M059J (cell line): ENCODE measurements at regions not wholly inside any gene's neighbourhood (a gene's known extent, or its start where the extent isn't known, plus 50 kb on each side); places are given as distances from the start of the nearest gene placed in this dataset.
A peak's percentile ranks its signal among the peaks of the same experiment; 100 is the strongest.

Experiments used
- DNase-seq: peaks from one replicate; pipeline ENCODE4 v3.0.0-alpha.2; 2012; ENCODE audit warnings: low read depth

DNA sequence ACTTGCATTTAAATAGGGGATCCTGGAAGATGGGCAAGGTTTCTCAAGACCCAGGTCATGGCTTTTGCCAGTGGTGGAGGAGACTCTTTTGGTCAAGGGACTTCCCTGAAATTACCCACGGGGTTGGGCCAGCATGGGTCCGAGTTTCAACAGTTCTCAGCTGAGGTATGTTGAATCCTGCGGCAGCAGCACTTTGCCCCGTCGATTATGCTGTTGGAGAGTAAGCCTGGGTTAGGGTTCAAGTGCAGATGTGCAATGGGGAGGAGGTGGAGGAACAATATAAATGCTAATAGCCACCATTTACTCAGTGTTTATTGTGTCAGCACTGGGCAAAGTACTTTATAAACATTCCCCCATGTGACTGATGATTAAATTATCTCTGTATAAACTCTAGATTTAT lies 96.0 kb upstream of the GATA6 start:
- no peak for DNase-seq

DNA sequence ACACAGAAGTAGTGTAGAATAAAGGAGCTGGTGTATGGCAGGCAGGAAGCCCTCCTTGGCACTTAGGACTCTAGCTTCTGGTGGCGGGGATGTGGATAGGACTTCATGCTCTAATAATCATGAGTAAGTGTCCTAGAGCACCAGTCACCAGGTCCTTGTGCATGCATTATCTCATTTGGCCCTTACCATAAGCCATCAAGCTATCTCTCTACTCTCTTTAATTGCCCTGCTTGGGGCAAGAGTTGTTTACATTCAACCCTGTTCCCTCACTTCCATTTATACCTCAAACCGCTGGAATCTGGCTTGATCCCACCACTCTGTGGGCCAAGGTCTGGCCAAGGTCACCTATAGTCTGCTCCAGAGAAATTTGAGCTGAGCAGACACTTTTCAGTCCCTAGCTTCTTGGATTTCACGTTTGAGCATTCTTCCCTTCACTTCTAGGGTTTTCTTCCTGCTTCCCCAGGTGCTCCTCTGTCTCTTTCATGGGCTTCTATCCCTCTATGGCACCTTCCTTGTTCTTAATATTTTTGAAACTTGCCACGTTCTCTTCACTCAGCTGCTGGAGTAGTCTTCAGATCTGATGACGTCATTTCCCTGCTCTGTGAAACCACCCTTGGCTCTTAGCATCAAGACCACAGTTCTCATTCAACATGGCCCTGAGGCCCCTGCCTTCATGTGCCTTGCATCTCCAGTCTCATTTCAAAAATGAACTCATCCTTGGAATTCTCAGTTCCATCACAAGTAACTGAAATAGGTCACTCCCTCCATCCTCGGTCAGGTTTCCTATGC lies 94.9 kb upstream of the GATA6 start:
- peak; percentile 33 for DNase-seq

DNA sequence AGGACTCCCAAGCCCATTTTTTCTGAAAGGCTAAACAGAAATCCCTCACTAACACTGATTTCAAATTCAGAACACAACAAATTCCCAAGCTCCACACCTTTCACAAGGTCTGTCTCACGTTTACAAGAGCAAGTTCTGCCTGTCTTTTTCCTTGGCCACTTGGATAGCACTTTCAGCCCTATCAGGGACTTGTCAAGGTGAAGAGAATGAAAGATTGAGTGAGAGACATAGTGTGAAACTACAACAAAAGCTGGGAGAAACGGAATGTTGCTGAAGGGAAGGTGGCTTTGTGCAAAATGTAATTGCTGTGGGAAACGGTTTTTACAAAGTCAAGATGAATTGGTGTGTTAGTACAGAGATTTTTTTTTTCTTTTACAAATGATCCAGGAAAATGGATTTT lies 89.4 kb upstream of the GATA6 start:
- DNase-seq = no peak

DNA sequence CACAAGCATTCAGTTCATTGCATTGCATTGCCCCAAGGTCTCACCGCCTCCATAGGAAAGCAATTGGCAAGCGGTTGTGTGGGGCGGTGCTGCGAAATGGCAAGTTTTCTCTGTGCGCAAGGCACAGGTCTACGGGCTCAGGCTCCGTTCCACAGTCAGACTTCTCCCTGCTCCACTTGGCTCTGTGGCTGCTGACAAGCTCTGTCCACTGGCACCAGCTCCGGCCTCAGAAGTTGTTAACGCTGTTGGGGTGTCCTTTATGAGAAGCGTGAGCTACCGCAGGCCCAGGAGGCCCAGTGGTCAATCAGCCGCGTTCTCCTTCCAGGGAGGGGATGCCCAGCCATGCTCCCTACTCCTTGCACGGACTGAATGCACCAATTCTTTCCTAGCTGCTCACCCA lies 87.0 kb upstream of the GATA6 start:
- no peak for DNase-seq

DNA sequence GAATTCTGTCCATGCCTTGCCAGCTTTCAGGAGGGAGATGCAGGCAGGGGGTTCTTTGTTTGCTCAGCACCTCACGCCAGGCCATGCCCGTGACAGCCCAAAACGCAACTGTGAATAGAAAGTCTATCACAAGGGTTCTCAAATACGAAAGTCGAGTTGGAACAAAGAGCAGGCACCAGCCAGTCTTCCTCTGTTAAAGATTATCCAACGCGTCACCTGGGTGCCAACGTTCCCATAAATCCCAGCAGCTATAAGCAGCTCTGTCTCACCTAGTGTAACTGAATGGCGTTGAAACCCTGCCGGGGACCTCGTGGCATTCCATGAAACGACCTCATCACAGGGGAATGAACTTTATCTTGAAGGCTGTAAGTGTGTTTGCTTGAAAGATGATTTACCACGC lies 84.8 kb upstream of the GATA6 start:
- no peak for DNase-seq

DNA sequence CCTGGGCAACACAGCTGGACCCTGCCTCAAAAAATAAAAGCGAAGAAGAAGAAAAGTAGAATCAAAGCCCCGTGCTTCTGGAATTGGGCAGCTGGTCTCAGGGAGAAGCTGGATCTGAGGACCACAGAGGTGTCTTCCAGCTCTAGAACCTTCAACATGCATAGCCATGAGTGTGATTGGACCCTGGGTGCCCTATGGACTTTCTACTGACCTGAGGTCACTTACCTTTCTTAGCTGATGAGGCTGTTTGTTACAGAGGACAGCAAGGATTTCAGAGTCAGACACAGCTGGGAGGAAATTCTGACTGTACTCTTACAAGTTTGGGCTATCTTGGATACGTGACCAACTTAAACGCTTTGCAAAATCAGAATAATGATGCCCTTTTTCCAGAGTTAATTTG lies 82.4 kb upstream of the GATA6 start:
- DNase-seq = no peak

DNA sequence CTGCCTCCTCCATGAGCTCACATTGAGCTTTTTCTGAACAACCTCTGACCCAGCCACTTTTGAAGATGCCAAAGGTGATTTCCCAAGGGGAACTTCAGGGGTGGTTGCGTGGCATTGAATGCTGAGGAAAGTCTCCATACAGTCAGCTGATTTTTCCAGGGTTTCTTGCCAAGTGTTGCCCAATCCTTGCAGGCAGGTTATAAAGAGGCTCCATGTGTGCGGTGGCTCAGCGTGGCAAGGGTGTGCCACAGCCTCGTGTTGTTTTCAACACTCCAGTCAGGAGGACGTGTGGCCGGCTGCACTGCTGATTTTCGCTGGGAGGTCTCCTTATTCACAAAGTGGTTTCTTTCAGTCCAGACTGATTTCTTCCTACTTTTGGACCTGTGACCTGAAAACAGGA lies 81.4 kb upstream of the GATA6 start:
- no peak for DNase-seq

DNA sequence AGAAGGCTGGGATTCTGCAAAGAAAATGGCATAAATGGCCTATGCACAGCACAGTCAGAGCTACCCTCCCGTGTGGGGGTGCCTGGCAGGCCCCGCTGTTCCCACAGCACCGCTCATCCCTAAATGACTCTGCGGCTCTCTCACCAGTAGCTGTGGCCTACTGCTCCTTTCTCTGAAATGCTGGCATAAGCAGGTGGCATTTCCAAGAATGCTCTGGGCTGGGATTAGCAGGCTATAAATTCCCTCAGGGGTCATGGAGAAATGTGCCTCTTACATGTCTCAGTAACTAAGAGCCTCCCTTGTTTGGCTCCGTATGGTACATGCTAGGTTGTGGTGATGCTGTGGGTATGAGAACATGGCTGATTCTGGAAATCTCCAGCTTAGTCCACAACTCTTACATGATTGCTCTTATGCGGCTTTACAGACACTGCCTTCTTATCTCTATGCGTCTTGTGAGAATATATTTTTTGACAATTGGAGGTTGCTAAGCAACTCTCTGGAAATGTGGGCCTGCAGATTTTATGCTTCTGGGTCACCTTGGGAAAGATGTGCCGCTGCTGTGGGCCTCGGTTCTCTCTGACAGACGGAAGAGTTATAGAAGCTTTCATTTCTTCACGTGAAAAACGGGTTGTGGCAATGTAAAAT lies 80.3 kb upstream of the GATA6 start:
- no peak for DNase-seq

DNA sequence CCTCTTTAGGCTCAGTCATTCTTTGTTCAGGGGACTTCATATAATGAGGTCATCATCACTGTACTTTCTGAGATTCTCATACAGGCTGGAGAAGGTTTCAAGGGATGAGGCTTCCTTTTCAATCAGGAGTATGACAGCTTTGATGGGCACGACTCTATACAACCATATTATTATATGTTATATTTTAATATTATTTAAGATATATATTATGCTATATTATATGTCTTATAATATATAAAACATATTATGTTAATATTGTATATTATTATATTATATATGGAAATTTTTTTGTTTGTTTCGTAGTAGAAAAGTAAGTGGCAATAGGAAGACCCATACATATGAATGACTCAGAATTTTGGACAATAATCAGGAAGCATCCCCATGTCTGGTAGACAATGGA lies 78.0 kb upstream of the GATA6 start:
- DNase-seq = no peak

DNA sequence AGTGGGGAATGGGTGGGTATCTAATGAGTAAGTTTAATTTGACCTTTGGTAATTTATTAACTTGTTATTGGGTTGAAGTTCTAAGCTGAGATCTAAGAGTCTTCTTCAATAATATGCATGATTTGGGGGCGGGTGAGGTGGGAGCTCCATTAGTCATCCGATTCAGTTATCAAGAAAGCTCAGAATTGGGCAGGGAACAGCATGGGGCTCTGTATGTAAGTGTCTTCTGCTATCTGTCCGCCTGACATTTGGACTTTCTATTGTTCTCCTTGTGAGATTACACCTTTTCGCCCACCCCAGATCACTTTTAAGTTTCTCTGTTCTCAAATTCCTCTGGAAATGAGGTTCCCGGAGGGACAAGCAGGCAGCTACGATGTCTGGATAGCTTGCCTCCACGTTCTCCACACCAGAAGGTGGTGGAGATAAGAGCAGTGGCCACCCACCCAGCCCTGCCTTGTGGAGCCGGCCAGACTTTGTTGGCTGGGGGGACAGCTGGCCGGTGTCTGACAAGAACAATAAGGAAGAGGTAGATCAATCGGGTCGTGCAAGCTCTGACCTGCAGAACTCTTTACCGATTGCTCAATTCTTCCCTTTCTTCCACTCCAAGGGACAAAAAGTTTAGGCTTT lies 75.5 kb upstream of the GATA6 start:
- DNase-seq = no peak

DNA sequence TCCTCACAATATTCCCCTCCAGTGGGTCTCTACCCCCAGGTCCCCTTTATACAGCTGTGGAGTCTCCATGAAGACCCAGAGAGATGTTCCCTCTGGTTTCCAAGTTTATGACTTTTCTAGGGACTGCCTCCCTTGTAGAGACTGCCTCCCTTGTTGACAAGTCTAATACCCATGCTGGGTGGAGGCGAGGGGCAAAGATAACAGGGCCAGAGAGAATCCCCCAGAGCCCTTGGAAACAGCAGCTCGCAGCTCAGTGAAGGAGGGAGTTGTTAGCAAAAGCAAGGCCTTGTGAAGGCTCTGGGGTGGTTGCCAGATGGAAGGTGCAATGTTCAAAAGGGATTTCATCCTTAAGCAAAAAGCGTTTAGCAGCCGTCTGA lies 75.0 kb upstream of the GATA6 start:
- no peak for DNase-seq

DNA sequence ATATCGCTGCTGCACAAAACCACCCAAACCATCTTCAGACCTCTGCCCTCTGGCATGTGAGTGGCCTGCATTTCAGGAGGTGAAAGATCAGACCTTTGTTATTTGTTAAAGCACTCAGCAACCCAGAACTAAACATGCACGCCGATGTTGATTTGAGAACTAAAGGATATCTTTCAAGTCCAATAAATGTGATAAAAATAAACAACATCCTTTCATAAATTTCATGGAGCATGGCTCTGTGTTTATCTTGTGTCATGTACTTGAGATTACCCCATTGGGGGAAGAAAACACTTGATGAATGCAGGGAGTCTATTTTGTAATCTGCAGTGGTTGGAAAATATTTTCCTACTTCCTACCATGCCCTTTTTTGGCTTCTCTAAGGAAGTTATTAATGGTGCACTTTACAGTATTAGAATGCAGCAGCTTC lies 70.8 kb upstream of the GATA6 start:
- peak; percentile 40 for DNase-seq

DNA sequence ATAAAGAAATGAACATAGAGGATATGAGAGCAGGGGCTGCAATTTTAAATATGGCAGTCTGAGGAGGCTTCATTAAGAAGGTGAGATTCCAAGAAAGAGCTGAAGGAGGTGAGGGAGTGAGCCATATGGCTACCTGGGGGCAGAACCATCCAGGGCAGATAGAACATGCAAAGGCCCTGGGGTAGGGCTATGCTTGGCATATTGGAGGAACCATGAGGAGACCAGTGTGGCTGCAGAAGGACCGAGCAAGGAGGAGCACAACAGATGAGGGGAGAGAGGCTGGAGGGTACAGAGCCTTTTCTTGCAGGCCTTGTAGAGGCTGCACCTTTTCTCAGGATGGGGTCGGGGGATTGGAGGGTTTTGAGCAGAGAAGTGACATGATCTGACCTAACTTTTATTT lies 69.5 kb upstream of the GATA6 start:
- no peak for DNase-seq

DNA sequence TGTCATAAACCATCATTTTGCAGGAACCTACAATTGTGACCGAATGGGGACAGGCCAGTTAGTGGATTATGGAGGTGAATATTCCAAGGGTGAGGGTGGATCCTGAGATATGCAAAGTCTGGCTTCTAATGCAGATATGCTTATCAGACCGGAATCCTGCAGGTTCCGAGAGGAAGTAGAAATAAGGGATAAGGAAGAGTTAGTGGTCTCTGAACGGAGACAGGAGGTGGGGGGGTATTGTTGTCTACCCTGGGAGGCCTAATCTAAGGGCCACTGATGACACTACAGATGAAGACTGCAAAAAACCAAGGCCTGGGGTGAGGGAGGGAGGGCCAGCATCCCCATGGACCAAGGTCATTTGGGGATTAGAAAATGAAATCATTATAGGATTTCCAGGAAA lies 67.7 kb upstream of the GATA6 start:
- DNase-seq = no peak

DNA sequence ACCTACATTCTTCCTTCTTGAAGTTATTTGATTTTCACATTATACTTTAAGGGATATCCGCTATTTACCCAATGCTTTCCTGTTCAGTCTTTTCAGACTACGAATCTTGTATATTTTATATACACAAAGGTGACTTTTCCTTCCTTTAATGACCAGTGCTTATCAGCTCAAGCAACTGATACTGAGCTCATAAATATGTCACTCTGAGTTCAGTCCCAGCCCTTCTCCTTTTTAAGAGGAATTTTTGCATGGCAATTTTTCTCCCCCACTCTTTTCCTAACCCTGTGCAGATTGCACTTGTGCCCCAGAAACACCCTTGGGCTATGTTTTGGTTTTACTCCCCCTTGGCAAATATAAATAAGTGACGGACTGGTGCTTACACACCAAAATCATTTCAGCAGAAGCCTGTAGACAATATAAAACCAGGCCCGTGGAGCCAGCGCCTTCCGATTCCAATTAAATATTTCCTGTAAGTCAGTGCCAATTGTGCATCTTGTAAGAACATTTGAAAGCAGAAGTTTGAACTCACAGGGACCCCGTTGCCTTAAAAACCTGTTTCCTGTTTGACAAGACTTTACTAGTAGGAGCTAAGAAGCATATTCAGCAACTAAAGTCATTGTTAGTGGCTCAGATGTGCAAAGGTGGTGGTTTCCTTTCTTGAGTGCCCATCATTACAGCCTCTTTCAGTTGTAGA lies 66.3 kb upstream of the GATA6 start:
- DNase-seq = peak; percentile 3

DNA sequence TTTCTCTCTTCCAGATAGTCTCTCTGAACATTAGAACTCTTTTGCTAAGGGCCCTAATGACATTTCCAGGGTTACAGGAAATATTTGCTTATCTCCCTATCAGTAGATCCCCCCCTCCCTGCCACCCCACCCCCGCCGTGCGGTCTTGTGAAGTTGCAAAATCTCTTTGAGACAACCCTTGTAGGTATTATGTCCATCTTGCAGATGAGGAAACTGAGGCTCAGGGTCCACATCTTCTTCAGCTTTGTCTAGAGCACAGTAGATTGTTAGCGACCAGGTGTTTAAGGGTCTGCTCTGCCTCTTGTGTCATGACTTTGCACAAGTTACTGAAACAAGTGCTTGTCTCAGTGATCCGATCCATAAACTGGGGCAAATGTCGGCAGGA lies 65.8 kb upstream of the GATA6 start:
- no peak for DNase-seq

DNA sequence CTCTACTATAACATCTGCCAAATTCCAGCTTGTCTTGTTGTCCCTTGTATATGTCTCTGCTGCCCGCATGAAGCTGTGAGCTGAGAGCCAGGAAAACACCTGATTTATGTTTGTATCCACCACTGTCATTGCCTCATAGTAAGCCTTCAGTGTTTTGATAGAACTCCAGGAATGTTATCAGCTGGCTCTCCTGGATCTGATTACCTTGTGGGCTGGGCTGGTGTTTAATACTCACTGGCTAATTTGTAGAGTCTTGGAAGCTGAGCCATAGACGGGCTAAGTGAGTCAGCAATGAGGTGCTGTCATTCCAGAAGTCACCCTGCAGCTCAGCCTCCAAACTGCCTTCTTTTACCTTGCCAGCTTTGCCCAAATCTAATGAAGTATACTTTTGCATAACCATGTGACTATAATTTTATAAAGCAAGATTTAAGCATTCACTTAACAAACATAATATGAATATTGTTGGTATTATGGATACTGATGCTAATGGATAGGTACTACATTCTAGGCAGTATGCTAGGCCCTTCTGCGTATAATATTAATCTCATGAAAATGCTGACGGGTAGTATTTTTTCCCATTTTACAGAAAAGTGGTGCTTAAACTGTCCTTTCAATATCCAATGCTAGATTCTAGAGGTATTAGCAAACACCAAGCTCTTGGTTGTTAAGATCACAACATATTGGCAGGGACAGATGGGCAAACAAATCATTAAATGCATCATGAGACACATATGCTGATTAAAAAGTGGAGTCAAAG lies 62.7 kb upstream of the GATA6 start:
- DNase-seq = peak; percentile 78

DNA sequence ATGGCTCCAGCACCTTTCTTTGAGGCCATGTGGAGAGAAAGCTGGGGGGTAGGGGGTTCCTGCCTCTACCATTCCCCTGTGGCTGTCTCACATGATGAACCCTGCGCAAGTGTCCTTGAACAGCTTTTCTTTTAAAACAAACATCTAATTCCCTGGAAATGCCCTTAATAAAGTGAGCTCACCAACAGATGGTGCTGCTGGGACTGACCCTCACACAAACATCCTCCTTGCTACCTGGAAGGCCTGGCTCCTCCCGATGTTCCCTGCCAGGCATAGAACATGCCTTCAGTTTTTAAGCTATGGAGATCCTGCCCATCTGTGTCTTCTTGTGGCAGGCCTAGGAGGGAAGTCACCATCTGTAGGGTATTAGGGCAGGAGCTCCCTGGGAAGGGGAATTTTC lies 60.7 kb upstream of the GATA6 start:
- DNase-seq = peak; percentile 36

DNA sequence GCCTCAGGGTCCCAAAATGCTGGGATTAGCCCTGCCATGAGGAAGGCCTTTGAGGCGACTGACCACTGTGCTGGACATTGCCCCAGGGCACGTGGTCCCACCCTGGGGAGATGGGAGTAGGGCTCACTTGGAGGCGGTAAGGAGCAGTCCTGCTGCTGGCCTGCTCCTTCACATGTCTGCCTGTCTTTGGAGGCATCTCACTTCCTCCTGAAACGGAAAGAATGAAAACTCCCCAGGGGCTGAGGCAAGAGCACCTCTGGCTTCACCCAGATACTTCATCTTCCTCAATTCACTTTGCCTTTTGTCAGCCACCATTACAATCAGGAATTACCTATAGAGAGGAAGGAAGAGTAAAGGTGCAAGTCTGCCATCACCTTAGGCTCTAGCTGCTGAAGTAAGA lies 59.9 kb upstream of the GATA6 start:
- no peak for DNase-seq

DNA sequence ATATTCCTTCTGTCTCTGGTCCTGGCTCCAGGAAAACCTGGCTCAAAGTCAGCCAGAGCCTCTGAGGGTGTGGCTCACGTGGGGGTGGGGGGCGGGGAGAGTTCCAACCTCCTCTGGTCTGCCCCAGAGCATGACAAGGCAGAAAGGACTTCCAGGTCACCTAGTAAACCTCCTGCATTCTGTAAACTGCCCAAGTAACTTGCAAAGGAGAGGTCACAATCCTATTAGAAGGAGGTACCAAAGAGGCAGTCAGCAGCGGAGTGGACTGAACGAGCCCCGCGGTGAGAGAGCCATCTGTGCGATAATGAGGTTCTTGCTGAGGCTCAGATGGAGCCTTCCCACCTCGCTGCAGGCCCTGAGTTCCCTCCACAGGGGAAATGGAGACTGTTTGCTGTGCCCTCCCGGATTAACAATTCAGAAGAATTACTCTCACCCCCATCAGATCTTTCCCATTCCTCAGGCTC lies 58.9 kb upstream of the GATA6 start:
- no peak for DNase-seq

DNA sequence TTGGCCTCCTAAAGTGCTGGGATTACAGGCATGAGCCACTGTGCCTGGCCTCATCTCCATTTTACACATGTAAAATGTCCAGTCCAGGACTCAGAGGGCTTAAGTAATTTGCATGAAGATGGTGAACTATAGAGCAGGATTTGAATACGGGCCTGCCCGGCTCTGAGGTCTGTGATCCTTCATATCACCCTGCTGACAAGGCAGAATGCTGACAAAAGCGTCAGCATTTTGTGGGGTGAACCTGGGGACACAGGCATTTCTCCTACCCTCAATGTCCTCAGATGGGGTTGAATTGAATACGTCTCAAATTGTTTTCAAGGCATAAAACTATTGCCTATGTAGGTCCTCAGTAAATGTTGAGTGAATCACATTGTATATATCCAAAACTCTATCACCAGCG lies 57.2 kb upstream of the GATA6 start:
- DNase-seq = no peak
